GM19438 (cell line): ENCODE measurements at regions not wholly inside any gene's neighbourhood (a gene's known extent, or its start where the extent isn't known, plus 50 kb on each side); places are given as distances from the start of the nearest gene placed in this dataset.
"Not testable (repeated sequence)": the region's sequence is repeated elsewhere in the genome, so short reads cannot be mapped to it uniquely, and the experiment has no call there.

Source experiments
- ATAC-seq: cut with Tn5 transposase; IDR thresholded peaks from one replicate; pipeline ENCODE4 v1.9.1; 2021; ENCODE audit warnings: low read depth; ENCODE audit not compliant: unreplicated experiment

- ATAC-seq, result no peak
Observed at GRCh38 chr4:13977746-13978145, 350.2 kb upstream of the BOD1L1 start.

GRCh38 chr4:13980317-13981310, 353.1 kb upstream of the BOD1L1 start:
- no peak for ATAC-seq

DNA sequence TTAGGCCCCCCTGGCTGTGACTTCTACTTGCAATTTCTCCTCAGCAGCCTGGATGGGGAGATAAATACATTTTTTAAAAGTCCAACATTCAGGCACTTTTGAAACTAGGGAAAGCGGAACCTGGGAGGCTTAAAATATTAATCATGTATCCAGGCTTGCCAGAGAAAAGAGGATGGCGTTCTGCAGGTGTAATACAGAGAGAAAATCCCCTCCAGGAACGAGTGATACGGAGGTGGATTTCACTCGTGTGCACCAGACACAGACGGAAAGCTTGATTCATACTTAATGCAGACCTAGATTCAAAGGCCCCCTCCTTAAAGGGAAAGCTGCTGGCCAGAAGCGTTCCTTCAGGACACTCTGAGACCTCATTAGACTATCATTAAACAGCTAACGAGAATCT, 354.0 kb upstream of the BOD1L1 start:
- no peak for ATAC-seq

DNA sequence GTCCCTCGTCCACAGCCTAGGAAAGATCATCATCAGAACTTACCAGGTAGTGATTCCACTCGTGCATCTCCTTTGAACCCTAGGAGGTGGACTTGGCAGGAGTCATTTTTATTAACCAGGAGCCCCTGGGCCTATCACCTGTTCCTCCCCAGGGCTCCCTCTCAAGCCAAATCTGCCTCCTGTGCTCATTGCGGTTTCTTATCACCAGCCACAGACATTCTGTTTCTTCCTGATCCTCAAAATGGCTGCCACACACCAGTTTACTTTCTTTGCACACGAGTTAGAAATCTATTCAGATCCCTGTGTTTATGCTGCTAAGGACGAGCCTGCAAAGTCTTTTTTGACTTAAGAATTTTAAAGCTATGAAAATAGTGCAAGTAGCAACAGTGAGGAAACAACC, 354.5 kb upstream of the BOD1L1 start:
- no peak for ATAC-seq

DNA sequence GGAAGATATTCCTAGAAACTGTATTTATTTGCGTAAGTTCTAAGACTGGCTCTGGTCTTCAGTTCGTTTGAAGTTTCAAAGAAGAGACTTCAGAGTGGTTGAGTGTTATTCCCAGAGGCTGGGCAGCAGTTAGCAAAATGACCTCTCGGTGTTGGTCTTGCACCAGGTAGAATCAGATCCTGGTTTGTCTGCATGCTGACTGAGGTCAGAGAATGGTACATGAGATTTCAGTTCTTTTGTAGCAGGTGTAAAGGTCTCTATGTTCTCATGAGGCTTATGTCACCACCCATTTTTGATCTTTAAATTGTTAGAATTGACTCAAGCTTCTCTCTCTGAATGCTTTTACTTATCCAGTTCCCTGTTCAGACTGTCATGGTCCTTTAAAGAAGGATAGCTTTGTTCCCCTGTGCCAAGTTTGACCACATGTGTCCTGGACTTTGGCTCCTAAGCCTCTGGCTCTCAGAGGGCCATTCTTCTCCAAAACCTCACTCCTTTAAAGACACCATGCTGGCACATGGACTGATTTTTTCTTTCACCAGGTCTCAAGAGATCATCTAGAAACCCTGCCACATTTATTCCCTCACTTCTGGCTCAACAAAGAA, 355.8 kb upstream of the BOD1L1 start:
- ATAC-seq, result no peak

DNA sequence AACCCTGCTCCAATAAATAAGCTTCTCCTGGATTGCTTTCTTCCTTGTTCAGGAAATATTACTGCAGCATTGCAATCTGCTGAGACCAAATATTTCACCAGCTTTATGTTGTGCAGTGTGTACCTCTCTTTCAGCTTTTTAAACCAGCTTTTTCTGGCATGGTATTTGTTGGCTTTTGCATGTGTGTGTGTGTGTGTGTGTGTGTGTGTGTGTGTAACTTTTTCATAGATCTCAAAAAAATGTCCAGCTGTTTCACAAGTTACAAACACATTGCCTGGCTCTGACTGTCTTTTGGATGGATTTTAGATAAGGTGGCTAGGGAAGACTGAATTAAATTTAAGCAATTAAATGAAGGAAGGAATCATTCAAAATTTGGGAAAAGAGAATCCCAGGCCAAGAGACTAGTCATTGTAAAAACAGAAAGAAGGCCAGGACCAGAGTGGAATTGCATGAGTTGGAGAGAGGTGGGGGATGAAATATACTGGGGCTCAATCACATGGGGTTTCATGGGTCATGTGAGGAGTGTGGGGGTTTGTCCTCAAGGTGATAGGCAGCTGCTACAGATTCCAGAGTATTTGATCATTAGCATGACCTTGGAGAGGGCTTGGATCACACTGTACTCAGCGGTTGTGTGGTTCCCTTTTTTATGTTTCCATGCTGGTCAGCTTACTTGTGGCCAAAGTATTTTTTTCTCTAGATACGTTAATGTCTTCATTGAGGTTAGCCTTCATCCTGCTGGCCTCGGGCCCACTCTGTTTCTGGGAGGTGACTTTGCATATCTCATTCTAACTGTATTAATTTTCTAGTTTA, 357.7 kb upstream of the BOD1L1 start:
- no peak for ATAC-seq

- ATAC-seq, result no peak
Observed at GRCh38 chr4:13985837-13986236, 358.3 kb upstream of the BOD1L1 start.

GRCh38 chr4:13986548-13986947, 359.0 kb upstream of the BOD1L1 start:
- no peak for ATAC-seq

GRCh38 chr4:13988353-13989305, 361.1 kb upstream of the BOD1L1 start:
- ATAC-seq, result no peak

- ATAC-seq, result no peak
Observed at GRCh38 chr4:13989501-13989900, 362.0 kb upstream of the BOD1L1 start.

- no peak for ATAC-seq
Observed at GRCh38 chr4:13990596-13991589, 363.4 kb upstream of the BOD1L1 start.

- ATAC-seq, result no peak
Observed at GRCh38 chr4:13992041-13992440, 364.5 kb upstream of the BOD1L1 start.

DNA sequence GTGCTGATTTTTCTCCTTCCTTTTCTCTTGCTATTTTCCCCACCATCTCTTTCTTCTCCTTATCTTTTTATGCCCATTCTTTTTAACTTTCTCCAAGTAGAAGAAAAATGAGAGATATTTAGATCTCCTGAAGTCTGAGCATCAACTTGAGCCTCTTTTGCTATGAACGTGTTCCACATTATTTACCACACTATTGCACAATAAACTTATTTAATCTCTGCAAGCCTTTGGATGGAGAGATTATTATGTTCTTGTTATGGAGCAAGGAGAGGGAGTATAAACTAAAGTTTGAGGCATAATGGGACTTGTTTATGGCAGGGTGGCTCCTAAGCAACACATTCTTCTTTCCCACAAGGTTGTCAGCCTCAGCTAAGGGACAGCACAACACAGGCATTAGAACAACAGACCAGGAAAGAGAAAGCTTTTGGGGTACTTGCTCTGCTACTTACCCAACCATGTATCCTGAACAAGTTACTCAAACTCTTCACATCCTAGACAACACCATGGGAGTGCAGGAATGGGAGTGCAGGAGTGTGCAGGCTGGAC, 365.5 kb upstream of the BOD1L1 start:
- ATAC-seq, result no peak

DNA sequence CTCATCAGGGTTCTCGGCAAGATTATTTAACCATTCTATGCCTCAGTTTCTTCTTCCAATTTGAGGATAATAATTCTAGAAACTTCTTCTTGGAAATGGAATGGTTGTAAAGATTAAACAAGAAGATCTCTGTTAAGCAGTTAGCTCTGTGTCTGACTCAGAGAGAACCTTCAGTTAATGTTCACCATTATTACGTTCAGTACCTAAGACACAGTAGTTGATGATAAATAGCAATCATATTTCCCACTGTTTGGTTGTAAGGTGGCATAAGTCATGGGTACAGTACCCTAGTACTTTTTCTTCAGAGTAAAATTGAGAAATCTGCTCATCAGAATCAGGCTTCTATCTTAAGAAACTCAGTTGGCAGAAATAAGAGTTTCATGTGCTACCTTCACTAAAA, 366.5 kb upstream of the BOD1L1 start:
- no peak for ATAC-seq

GRCh38 chr4:13998850-13999445, 371.4 kb upstream of the BOD1L1 start:
- ATAC-seq, result no peak

DNA sequence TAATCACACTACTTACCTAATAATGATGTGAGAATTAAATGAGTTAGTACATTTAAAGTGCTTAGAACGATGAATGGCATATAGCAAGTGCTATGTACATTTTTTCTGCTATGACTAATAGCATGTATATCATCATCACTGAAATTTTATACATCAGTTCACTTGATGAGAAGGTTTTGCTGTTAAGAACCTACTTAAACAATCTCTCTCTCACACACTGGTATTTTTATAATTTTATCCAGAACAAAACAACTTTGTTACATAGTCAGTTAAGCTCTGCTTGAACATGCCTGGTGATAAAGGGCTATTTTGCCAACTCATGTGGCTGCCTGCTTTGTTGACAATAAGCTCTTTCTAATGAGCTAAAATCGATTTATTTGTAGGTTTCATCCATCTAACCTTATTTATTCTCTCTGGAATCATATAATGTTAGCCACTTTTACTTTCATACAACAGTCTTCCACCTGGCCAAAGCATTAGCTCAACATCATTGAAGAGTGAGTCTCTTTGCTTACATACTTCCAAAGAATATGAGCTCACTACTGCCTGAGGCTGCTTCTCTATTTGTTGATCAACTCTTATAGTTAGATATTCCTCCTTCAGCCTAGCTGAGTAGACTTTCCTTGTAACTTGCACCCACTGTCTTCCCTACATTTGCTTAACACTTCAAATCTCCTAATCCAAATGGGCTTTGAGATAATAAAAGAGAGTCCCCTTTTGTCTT, 372.7 kb upstream of the BOD1L1 start:
- no peak for ATAC-seq

GRCh38 chr4:14002331-14002730, 374.8 kb upstream of the BOD1L1 start:
- not testable (repeated sequence) for ATAC-seq
